ENCODE measurements at regions not wholly inside any gene's neighbourhood (a gene's known extent, or its start where the extent isn't known, plus 50 kb on each side); places are given as distances from the start of the nearest gene placed in this dataset.

DNA sequence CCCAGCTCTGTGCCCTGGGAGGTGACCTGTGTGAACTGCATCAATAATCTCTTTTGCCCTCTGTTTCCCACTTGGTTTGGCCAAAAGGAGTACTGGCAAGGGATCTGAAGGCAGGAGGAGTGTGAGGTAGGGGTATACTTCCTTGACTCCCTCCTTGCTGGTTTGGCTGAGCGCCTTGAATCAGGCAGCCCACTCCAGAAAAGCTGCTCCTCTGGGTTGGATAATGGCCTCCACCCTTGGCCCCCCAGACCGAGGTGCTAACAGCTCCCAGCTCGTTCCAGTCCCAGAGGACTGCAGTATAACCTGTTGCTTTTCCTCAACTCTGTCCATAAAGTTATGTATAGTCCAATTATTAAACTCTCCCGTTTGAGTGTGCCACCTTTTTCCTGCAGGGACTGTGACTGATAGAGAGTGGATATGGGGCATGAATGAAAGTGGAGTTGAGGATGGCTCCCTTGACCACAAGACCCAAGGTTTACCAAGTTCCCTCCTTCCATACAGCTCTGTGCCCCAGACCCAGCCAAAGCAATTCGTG is 88.2 kb upstream of the HAND1 start:
- Histone ChIP-seq H3K9ac (ENCODE audit: low read depth in 1 of 2, low read length in 2 of 2) (no peak overlapping the region), H3K27me3 (ENCODE audit: control insufficient read depth in 4 of 4, insufficient read depth in 4 of 4, low read length in 3 of 4) (peaks cover 0 to 5% (median 0%) of the 10 kb centered on the region in 4 donors), H3K4me3 (ENCODE audit: low read depth in 1 of 3, low read length in 3 of 3) (no peak overlapping the region), H3K4me1 (ENCODE audit: control insufficient read depth in 4 of 4, insufficient read depth in 4 of 4, low read length in 3 of 4) (no peaks in the 10 kb centered on the region), H3K27ac (ENCODE audit: low read depth in 1 of 2, low read length in 2 of 2) (no peak overlapping the region), H3K36me3 (ENCODE audit: control insufficient read depth in 4 of 4, insufficient read depth in 3 of 4, low read depth in 1 of 4, low read length in 3 of 4) (no peaks in the 10 kb centered on the region), H3K9me3 (ENCODE audit: control insufficient read depth in 4 of 4, low read length in 3 of 4) (no peaks in the 10 kb centered on the region)
- DNase-seq (ENCODE audit: low spot score) = no peak
- WGBS = 73% methylated on average over 5 of the region's 5 CpGs
- TF ChIP-seq RAD21 (IDR thresholded peaks at IDR 0.05) (no peak), NR2F2 (IDR thresholded peaks at IDR 0.05) (no peak), HNF4A (conservative IDR thresholded peaks at IDR 0.05) (no peak), YY1 (IDR thresholded peaks at IDR 0.05) (no peak), FOXA2 (IDR thresholded peaks at IDR 0.05) (no peak), SP1 (IDR thresholded peaks at IDR 0.05) (no peak), TAF1 (conservative IDR thresholded peaks at IDR 0.05) (no peak), EGR1 (IDR thresholded peaks at IDR 0.05; ENCODE audit: low read depth in 2 of 2) (no peak), JUND (IDR thresholded peaks at IDR 0.05) (no peak), FOXA1 (IDR thresholded peaks at IDR 0.05) (no peak), RXRA (IDR thresholded peaks at IDR 0.05) (no peak), HNF4G (IDR thresholded peaks at IDR 0.05) (no peak)
- TF ChIP-seq, protein P1, sequence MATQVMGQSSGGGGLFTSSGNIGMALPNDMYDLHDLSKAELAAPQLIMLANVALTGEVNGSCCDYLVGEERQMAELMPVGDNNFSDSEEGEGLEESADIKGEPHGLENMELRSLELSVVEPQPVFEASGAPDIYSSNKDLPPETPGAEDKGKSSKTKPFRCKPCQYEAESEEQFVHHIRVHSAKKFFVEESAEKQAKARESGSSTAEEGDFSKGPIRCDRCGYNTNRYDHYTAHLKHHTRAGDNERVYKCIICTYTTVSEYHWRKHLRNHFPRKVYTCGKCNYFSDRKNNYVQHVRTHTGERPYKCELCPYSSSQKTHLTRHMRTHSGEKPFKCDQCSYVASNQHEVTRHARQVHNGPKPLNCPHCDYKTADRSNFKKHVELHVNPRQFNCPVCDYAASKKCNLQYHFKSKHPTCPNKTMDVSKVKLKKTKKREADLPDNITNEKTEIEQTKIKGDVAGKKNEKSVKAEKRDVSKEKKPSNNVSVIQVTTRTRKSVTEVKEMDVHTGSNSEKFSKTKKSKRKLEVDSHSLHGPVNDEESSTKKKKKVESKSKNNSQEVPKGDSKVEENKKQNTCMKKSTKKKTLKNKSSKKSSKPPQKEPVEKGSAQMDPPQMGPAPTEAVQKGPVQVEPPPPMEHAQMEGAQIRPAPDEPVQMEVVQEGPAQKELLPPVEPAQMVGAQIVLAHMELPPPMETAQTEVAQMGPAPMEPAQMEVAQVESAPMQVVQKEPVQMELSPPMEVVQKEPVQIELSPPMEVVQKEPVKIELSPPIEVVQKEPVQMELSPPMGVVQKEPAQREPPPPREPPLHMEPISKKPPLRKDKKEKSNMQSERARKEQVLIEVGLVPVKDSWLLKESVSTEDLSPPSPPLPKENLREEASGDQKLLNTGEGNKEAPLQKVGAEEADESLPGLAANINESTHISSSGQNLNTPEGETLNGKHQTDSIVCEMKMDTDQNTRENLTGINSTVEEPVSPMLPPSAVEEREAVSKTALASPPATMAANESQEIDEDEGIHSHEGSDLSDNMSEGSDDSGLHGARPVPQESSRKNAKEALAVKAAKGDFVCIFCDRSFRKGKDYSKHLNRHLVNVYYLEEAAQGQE (IDR thresholded peaks at IDR 0.05) = no peak
- TF ChIP-seq, protein P2, sequence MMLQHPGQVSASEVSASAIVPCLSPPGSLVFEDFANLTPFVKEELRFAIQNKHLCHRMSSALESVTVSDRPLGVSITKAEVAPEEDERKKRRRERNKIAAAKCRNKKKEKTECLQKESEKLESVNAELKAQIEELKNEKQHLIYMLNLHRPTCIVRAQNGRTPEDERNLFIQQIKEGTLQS (IDR thresholded peaks at IDR 0.05) = no peak
- TF ChIP-seq, protein P3, sequence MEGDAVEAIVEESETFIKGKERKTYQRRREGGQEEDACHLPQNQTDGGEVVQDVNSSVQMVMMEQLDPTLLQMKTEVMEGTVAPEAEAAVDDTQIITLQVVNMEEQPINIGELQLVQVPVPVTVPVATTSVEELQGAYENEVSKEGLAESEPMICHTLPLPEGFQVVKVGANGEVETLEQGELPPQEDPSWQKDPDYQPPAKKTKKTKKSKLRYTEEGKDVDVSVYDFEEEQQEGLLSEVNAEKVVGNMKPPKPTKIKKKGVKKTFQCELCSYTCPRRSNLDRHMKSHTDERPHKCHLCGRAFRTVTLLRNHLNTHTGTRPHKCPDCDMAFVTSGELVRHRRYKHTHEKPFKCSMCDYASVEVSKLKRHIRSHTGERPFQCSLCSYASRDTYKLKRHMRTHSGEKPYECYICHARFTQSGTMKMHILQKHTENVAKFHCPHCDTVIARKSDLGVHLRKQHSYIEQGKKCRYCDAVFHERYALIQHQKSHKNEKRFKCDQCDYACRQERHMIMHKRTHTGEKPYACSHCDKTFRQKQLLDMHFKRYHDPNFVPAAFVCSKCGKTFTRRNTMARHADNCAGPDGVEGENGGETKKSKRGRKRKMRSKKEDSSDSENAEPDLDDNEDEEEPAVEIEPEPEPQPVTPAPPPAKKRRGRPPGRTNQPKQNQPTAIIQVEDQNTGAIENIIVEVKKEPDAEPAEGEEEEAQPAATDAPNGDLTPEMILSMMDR (IDR thresholded peaks at IDR 0.05; ENCODE audit: low read depth, low read length, missing input control) = no peak
- TF ChIP-seq, protein P4, sequence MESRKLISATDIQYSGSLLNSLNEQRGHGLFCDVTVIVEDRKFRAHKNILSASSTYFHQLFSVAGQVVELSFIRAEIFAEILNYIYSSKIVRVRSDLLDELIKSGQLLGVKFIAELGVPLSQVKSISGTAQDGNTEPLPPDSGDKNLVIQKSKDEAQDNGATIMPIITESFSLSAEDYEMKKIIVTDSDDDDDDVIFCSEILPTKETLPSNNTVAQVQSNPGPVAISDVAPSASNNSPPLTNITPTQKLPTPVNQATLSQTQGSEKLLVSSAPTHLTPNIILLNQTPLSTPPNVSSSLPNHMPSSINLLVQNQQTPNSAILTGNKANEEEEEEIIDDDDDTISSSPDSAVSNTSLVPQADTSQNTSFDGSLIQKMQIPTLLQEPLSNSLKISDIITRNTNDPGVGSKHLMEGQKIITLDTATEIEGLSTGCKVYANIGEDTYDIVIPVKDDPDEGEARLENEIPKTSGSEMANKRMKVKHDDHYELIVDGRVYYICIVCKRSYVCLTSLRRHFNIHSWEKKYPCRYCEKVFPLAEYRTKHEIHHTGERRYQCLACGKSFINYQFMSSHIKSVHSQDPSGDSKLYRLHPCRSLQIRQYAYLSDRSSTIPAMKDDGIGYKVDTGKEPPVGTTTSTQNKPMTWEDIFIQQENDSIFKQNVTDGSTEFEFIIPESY (IDR thresholded peaks at IDR 0.05) = no peak
- TF ChIP-seq, protein P5, sequence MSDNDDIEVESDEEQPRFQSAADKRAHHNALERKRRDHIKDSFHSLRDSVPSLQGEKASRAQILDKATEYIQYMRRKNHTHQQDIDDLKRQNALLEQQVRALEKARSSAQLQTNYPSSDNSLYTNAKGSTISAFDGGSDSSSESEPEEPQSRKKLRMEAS (IDR thresholded peaks at IDR 0.05) = no peak

Measured in liver (tissue), 8 donors.